ENCODE measurements at regions not wholly inside any gene's neighbourhood (a gene's known extent, or its start where the extent isn't known, plus 50 kb on each side); places are given as distances from the start of the nearest gene placed in this dataset.

DNA sequence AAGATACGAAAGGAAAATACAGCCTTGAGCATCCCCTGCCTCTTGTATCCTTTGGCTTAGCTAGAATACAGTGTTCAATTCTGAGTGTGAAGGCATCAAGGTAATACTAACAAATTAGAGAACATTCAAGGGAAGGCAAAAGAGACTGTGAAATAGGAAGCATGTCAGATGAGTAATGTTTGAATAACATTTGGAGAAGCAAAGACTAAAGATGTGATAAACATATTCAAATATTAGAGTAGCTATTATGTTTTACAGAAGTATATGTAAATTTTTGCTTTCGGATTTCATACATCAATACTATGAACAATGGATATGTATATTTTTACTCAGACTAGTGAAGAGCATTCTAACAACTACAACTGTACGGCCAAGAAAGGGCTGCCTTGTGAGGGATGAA is 161.7 kb upstream of the FN1 start:
- no peak overlapping the region for H3K27ac Mint-ChIP-seq
- ChIA-PET POLR2A (no interaction called here), CTCF (no interaction called here)
- ATAC-seq, result no peak
- no peaks in the 10 kb centered on the region for H3K27me3 Mint-ChIP-seq (ENCODE audit: low read depth)
- H3K4me1 Mint-ChIP-seq, result peaks cover 6% of the 10 kb centered on the region
- H3K36me3 Mint-ChIP-seq, result no peaks in the 10 kb centered on the region
- TF ChIP-seq, protein P1, sequence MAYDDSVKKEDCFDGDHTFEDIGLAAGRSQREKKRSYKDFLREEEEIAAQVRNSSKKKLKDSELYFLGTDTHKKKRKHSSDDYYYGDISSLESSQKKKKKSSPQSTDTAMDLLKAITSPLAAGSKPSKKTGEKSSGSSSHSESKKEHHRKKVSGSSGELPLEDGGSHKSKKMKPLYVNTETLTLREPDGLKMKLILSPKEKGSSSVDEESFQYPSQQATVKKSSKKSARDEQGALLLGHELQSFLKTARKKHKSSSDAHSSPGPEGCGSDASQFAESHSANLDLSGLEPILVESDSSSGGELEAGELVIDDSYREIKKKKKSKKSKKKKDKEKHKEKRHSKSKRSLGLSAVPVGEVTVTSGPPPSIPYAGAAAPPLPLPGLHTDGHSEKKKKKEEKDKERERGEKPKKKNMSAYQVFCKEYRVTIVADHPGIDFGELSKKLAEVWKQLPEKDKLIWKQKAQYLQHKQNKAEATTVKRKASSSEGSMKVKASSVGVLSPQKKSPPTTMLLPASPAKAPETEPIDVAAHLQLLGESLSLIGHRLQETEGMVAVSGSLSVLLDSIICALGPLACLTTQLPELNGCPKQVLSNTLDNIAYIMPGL (CRISPR knock-in tag; IDR thresholded peaks at IDR 0.05), result no peak
- TF ChIP-seq TP53 (CRISPR knock-in tag; IDR thresholded peaks at IDR 0.05) (no peak), FOXP1 (CRISPR knock-in tag; IDR thresholded peaks at IDR 0.05; ENCODE audit: borderline replicate concordance) (no peak), STAT6 (CRISPR knock-in tag; conservative IDR thresholded peaks at IDR 0.05; ENCODE audit: low read depth) (no peak), USF2 (CRISPR knock-in tag; IDR thresholded peaks at IDR 0.05) (no peak), KAT7 (CRISPR knock-in tag; IDR thresholded peaks at IDR 0.05; ENCODE audit: borderline replicate concordance) (no peak), AFF4 (CRISPR knock-in tag; IDR thresholded peaks at IDR 0.05; ENCODE audit: borderline replicate concordance) (no peak), IRF2 (CRISPR knock-in tag; IDR thresholded peaks at IDR 0.05; ENCODE audit: borderline replicate concordance, low read depth) (no peak), ZNF219 (CRISPR knock-in tag; IDR thresholded peaks at IDR 0.05; ENCODE audit: borderline replicate concordance) (no peak), GTF2I (CRISPR knock-in tag; conservative IDR thresholded peaks at IDR 0.05) (no peak), SMAD3 (CRISPR knock-in tag; IDR thresholded peaks at IDR 0.05; ENCODE audit: borderline replicate concordance) (no peak), MXD4 (CRISPR knock-in tag; IDR thresholded peaks at IDR 0.05; ENCODE audit: borderline replicate concordance) (no peak)
- TF ChIP-seq, protein P2, sequence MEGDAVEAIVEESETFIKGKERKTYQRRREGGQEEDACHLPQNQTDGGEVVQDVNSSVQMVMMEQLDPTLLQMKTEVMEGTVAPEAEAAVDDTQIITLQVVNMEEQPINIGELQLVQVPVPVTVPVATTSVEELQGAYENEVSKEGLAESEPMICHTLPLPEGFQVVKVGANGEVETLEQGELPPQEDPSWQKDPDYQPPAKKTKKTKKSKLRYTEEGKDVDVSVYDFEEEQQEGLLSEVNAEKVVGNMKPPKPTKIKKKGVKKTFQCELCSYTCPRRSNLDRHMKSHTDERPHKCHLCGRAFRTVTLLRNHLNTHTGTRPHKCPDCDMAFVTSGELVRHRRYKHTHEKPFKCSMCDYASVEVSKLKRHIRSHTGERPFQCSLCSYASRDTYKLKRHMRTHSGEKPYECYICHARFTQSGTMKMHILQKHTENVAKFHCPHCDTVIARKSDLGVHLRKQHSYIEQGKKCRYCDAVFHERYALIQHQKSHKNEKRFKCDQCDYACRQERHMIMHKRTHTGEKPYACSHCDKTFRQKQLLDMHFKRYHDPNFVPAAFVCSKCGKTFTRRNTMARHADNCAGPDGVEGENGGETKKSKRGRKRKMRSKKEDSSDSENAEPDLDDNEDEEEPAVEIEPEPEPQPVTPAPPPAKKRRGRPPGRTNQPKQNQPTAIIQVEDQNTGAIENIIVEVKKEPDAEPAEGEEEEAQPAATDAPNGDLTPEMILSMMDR (IDR thresholded peaks at IDR 0.05), result no peak
- TF ChIP-seq, protein P3, sequence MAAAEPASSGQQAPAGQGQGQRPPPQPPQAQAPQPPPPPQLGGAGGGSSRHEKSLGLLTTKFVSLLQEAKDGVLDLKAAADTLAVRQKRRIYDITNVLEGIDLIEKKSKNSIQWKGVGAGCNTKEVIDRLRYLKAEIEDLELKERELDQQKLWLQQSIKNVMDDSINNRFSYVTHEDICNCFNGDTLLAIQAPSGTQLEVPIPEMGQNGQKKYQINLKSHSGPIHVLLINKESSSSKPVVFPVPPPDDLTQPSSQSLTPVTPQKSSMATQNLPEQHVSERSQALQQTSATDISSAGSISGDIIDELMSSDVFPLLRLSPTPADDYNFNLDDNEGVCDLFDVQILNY (CRISPR knock-in tag; IDR thresholded peaks at IDR 0.05), result no peak
- TF ChIP-seq, protein P4, sequence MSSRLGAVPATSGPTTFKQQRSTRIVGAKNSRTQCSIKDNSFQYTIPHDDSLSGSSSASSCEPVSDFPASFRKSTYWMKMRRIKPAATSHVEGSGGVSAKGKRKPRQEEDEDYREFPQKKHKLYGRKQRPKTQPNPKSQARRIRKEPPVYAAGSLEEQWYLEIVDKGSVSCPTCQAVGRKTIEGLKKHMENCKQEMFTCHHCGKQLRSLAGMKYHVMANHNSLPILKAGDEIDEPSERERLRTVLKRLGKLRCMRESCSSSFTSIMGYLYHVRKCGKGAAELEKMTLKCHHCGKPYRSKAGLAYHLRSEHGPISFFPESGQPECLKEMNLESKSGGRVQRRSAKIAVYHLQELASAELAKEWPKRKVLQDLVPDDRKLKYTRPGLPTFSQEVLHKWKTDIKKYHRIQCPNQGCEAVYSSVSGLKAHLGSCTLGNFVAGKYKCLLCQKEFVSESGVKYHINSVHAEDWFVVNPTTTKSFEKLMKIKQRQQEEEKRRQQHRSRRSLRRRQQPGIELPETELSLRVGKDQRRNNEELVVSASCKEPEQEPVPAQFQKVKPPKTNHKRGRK (CRISPR knock-in tag; IDR thresholded peaks at IDR 0.05; ENCODE audit: borderline replicate concordance), result no peak
- TF ChIP-seq, protein P5, sequence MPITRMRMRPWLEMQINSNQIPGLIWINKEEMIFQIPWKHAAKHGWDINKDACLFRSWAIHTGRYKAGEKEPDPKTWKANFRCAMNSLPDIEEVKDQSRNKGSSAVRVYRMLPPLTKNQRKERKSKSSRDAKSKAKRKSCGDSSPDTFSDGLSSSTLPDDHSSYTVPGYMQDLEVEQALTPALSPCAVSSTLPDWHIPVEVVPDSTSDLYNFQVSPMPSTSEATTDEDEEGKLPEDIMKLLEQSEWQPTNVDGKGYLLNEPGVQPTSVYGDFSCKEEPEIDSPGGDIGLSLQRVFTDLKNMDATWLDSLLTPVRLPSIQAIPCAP (CRISPR knock-in tag; IDR thresholded peaks at IDR 0.05), result no peak
- TF ChIP-seq, protein P6, sequence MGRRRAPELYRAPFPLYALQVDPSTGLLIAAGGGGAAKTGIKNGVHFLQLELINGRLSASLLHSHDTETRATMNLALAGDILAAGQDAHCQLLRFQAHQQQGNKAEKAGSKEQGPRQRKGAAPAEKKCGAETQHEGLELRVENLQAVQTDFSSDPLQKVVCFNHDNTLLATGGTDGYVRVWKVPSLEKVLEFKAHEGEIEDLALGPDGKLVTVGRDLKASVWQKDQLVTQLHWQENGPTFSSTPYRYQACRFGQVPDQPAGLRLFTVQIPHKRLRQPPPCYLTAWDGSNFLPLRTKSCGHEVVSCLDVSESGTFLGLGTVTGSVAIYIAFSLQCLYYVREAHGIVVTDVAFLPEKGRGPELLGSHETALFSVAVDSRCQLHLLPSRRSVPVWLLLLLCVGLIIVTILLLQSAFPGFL (CRISPR knock-in tag; IDR thresholded peaks at IDR 0.05; ENCODE audit: borderline replicate concordance), result no peak
- no peak overlapping the region for H3K4me3 Mint-ChIP-seq
- DNase-seq (ENCODE audit: low spot score), result no peak
- H3K9me3 Mint-ChIP-seq, result 0 out of 2 replicates have a peak, but pooled peaks cover 6% of the 10 kb centered on the region
